ENCODE measurements at regions not wholly inside any gene's neighbourhood (a gene's known extent, or its start where the extent isn't known, plus 50 kb on each side); places are given as distances from the start of the nearest gene placed in this dataset.

GRCh38 chr10:130747356-130747755 lies 564.2 kb downstream of the TCERG1L start:
- DNase-seq: no peak

DNA sequence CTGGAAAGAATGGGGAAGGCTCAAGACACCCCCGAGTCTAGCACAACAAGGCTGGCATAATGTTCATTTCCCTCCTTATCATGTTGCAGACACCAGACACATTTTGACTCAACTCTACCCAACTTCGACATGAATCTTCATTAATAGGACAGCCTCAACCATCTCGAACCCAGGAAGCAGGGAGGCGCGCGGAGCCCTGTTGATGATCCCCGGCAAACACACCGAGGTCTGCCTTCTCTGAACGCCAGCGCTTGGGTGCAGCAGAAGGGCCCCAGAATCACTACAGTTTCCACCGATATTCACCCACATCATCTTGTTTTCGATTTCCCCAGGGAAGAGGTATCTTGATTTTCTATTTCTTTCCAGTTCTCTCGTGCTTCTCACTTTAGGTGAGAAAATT lies 563.6 kb downstream of the TCERG1L start:
- no peak for DNase-seq

DNA sequence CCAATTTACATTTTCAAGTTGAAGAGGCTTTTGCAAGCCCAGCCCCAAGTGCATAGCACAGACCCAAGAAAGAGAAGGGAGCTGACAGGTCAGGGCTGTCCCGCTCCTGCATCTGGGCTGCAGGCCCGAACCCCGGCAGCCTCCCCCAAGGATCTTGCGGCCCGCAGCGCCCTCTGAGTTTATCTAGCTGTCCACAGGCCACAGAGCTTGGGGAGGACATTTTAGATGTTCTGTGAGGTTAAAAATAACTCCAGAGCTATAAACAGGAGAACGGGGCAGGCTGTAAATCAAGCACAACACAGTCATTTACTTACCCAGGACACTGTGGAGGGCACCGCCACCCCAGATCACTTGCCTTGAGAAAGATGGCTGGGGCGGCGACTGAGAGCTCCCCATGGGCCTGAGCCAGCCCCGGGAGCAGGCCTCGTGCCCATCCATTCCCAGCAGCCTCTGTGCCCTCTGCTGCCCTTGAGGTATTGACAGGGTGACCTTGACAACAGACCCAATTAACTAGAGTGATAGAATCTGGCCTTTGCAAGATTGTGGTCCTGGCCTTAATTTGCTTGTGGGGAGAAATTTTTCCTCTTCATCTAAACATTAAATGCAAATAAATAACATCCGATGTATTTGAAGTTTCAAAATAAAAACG lies 563.0 kb downstream of the TCERG1L start:
- no peak for DNase-seq

GRCh38 chr10:130749911-130750310 lies 561.6 kb downstream of the TCERG1L start:
- no peak for DNase-seq

DNA sequence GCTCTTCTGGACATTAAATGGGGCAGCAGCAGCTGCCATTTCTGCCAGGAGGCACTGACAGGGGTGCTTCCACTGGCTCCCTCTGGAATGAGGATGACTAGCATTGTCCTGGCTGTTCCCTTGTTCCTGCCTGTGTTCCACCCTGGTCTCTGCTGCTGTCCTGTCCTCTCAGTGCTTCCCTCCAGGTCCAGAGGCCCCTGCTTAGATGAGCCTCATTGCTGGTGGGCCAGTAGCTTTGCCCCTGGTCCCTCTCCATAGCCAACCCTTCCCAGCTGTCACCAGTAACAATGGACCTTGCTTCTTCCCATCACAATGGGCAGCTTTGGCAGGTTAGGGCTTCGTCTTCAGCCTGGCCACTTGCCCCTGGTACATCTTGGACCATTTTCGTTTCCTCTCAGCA lies 561.1 kb downstream of the TCERG1L start:
- DNase-seq: no peak

- DNase-seq: no peak
Observed at GRCh38 chr10:130751106-130751840, 560.2 kb downstream of the TCERG1L start.

DNA sequence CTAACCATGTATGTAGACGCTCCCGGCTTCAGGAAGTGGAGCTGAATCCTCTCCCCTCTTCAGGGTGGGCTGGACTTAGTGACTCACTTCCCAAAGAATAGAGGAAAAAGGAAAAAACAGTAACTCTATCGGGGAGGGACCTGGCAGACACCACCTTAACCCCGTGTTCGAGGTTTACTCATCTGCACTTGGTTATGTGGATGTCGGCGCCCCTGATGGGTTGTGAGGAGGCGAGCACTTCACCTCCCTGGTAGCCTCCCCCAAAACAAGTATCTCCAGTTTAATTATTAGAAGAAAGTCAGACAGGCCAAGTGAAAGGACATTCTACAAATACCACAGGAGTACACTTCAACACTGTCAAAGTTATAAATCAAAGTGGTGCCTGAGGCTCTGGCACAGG lies 559.7 kb downstream of the TCERG1L start:
- DNase-seq: no peak

GRCh38 chr10:130756651-130757050 lies 554.9 kb downstream of the TCERG1L start:
- no peak for DNase-seq

DNA sequence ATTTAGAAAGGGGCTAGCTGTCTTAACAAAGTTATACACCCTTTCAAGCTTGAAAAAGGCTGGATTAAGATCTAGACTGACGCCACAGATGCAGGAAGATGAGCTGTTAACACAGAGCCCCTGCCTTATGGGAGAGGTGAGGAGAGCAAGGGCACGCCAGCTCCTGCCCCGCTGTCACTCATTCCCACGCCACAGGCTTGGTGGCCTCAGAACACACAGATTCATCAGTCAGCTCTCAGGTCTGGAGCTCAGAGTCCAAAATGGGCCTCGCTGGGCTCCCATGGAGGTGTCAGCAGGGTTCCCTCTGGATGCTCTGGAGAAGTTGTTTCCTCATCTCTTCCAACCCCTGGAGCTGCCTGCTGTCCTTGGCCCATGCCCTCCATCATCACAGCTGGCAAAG lies 554.2 kb downstream of the TCERG1L start:
- DNase-seq: no peak

GRCh38 chr10:130757821-130758489 lies 553.6 kb downstream of the TCERG1L start:
- no peak for DNase-seq

DNA sequence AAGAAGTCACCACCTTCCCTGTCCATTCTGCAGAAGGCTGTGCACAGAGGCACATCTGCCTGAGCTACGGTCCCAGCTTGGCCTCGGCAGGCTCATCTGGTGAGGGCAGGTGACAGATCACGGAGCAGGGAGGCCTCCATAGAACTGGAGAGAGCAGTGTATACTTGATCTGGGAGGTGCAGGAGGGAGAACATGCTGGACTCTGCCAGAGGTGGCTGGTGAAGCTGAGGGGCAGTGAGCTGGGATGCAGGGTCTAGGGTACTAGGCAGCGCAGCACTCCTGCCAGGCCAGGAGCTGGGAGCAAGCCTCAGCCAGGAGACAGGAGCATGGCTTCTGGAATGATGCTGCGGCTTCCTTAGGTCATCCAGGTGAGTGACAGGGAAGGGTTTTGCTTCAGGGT lies 553.0 kb downstream of the TCERG1L start:
- DNase-seq: no peak

- DNase-seq: no peak
Observed at GRCh38 chr10:130761032-130761575, 550.4 kb downstream of the TCERG1L start.

GRCh38 chr10:130761788-130762301 lies 549.7 kb downstream of the TCERG1L start:
- DNase-seq: no peak

- DNase-seq: no peak
Observed at GRCh38 chr10:130762491-130762890, 549.0 kb downstream of the TCERG1L start.

GRCh38 chr10:130763071-130763470 lies 548.5 kb downstream of the TCERG1L start:
- no peak for DNase-seq

DNA sequence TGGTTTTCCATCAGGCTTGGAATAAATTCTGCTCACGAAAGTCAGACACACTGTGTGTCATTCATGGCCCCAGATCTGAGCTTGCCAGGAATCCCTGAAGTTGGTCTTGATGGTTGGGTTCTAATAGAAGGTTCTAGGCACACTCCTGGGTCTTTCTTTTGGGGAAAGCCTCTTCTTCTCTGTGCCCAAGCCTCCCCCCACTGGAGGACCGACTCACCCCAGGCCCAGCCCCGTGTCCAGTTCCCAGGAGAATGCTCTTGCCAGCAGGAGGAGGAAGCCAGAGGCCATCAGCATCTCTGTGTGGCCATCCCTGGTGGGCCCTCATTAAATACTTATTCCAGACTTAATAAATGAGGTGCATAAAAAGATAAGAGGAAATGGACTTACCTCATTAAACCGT lies 548.0 kb downstream of the TCERG1L start:
- no peak for DNase-seq

GRCh38 chr10:130764651-130765050 lies 546.9 kb downstream of the TCERG1L start:
- DNase-seq: no peak

DNA sequence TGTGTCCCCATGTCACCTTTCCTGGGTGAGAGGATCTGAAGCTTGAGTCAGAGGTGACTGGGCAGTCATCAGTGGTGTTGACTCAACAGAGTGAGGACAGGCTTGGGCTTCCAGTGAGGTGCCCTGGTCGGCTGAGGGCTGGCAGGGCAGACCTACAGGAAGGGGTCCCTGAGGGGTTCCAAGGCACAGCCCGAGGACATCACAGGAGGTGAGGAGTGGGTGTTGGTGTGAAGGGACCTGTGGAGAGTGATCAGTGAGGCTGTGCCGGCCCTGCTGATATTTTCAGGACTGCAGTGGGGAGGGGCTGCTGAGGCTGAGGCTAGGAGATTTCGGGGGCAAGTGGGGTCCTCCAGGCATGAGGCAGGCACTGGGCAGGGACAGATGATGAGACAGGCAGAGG lies 545.5 kb downstream of the TCERG1L start:
- DNase-seq: no peak

DNA sequence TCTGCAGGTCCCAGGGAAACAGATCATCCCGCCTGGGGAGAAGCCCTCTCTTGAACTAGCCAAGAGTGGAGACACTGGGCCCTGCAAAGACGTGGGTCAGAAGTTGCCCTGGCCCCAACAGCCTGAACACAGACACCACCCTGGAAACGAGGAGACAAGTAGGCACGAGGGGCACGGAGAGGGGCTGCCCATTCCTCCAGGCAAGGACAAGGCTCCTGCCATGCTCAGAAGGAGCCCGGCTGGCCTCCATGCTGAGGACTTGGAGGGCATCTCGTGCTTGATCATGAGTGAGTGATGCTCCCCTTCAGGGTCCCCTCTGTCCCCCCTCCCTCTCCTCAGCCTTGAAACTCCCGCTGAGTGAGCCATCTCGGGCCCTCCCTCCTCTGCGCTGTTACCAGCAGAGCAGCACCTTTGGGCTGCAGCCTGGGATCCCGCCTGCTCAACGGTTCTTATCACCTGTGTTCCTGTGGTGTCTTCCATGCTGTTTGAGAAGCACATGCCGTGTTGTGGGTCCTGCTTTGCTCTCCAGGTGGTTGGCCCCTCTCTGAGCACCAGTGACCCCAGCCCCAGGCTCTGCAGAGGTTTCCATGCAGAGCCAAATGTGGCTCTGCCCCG lies 544.3 kb downstream of the TCERG1L start:
- no peak for DNase-seq

DNA sequence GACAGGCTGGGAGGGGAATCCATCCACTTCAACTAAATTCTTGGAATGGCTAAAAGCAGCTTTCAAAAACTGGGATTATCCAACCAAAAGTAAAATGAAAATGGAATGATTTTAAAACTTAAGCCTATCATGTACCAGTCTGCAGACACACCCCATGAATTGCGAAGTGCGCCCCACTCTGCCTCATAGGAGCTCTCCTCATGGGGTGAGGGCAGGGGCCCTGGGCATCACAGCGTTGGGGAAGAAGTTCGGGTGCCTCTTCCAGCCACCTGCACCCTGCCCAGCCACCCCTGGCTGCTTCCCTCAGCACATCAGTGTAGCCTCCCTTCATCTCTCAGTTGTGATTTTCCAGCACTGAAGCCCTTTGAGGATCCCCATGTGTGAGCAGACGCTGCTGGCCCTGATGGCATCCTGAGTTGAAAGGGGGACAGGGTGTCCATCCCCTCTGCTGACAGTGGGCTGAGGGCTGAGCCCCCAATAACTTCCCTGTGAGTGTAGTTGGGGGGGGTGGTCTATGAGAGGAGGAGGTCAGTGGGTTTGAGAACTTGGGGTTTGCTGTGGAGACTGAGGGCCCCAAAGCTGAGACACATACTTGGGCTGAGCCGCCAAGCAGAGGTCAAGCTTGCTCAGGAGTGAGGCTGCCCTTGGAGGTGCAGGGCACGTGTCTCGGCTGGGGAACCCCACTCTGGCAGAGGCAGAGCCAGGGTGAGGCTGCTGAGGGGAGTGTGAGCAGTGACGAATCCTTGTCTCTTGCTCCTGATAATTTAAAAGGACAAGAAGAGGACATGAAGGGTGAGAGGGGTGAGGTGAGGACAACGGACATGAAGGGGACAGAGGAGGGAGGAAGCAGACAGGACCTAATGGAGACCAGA lies 542.1 kb downstream of the TCERG1L start:
- DNase-seq: no peak

GRCh38 chr10:130770018-130770630 lies 541.4 kb downstream of the TCERG1L start:
- no peak for DNase-seq

Measured in occipital lobe (tissue), 1 donor.